HEK293T (cell line): ENCODE measurements at regions not wholly inside any gene's neighbourhood (a gene's known extent, or its start where the extent isn't known, plus 50 kb on each side); places are given as distances from the start of the nearest gene placed in this dataset.
"Not testable (repeated sequence)": the region's sequence is repeated elsewhere in the genome, so short reads cannot be mapped to it uniquely, and the experiment has no call there.

Experiments
- CTCF ChIA-PET: fragments of 350-600 bp; formaldehyde crosslinking; extraction: SDS; loops from one replicate; lab custom pipeline; 2021; ENCODE audit warnings: antibody characterized with exemption, inconsistent platforms; lab: Yijun Ruan, JAX
- POLR2A ChIA-PET: fragments of 350-600 bp; formaldehyde crosslinking; extraction: SDS; loops from one replicate; lab custom pipeline; 2020; ENCODE audit warnings: antibody characterized with exemption, inconsistent platforms; lab: Yijun Ruan, JAX
- DNase-seq: peaks from one replicate; pipeline ENCODE4 v3.0.0; 2012; ENCODE audit warnings: mixed read lengths; ENCODE audit errors: extremely low spot score
- ARNT ChIP-seq: fragments of 450-650 bp; IDR thresholded peaks from 2 replicates; pipeline ENCODE4 v1.6.1; 2017; ENCODE audit warnings: mild to moderate bottlenecking
- BHLHE40 ChIP-seq: fragments of 450-650 bp; IDR thresholded peaks from 2 replicates; pipeline ENCODE4 v1.6.1; 2016; ENCODE audit warnings: mild to moderate bottlenecking, moderate library complexity, borderline replicate concordance
- CTBP1 ChIP-seq: fragments of 450-650 bp; IDR thresholded peaks from 2 replicates; pipeline ENCODE4 v1.6.1; 2016; ENCODE audit warnings: borderline replicate concordance
- ELF4 ChIP-seq: fragments of 450-650 bp; IDR thresholded peaks from 2 replicates; pipeline ENCODE4 v1.6.1; 2017; ENCODE audit warnings: antibody characterized with exemption
- FOXA1 ChIP-seq: fragments of 450-650 bp; IDR thresholded peaks from 2 replicates; pipeline ENCODE4 v1.6.1; 2016; ENCODE audit warnings: mild to moderate bottlenecking
- FOXK2 ChIP-seq: fragments of 450-650 bp; IDR thresholded peaks from 2 replicates; pipeline ENCODE4 v1.6.1; 2016; ENCODE audit warnings: mild to moderate bottlenecking
- FOXM1 ChIP-seq: fragments of 450-650 bp; IDR thresholded peaks from 2 replicates; pipeline ENCODE4 v1.6.1; 2017; ENCODE audit warnings: mild to moderate bottlenecking, borderline replicate concordance
- HDGF ChIP-seq: fragments of 450-650 bp; IDR thresholded peaks from 2 replicates; pipeline ENCODE4 v1.6.1; 2017; ENCODE audit warnings: antibody characterized with exemption, borderline replicate concordance
- L3MBTL2 ChIP-seq: fragments of 450-650 bp; conservative IDR thresholded peaks from 2 replicates; pipeline ENCODE4 v1.6.1; 2016; ENCODE audit warnings: mild to moderate bottlenecking
- LEF1 ChIP-seq: fragments of 450-650 bp; IDR thresholded peaks from 2 replicates; pipeline ENCODE4 v1.6.1; 2017; ENCODE audit warnings: mild to moderate bottlenecking, borderline replicate concordance
- NFRKB ChIP-seq: fragments of 450-650 bp; IDR thresholded peaks from 2 replicates; pipeline ENCODE4 v1.6.1; 2016; ENCODE audit warnings: mild to moderate bottlenecking, moderate library complexity
- PKNOX1 ChIP-seq: fragments of 450-650 bp; IDR thresholded peaks from 2 replicates; pipeline ENCODE4 v1.6.1; 2016
- SP1 ChIP-seq: fragments of 450-650 bp; IDR thresholded peaks from 2 replicates; pipeline ENCODE4 v1.6.1; 2017
- SUZ12 ChIP-seq: fragments of 450-650 bp; IDR thresholded peaks from 2 replicates; pipeline ENCODE4 v1.6.1; 2016; ENCODE audit warnings: mild to moderate bottlenecking
- TARDBP ChIP-seq: fragments of 450-650 bp; IDR thresholded peaks from 2 replicates; pipeline ENCODE4 v1.6.1; 2016
- ZNF384 ChIP-seq: fragments of 450-650 bp; IDR thresholded peaks from 2 replicates; pipeline ENCODE4 v1.6.1; 2016

- DNase-seq: no peak
- ChIA-PET POLR2A (no interaction called here), CTCF (no interaction called here)
- TF ChIP-seq SP1: no peak
- no peak for TF ChIP-seq CTBP1
- no peak for TF ChIP-seq HDGF
Measured at GRCh38 chr17:55926276-55926990, 175.6 kb downstream of the PCTP start.

GRCh38 chr17:55930291-55930809 is 179.5 kb downstream of the PCTP start:
- DNase-seq: no peak
- ChIA-PET POLR2A (no interaction called here), CTCF (no interaction called here)
- TF ChIP-seq TARDBP (no peak), SUZ12 (no peak), L3MBTL2 (no peak), SP1 (no peak), NFRKB (no peak), FOXM1 (no peak), HDGF (no peak), BHLHE40 (no peak), ELF4 (no peak), FOXA1 (no peak), CTBP1 (no peak), LEF1 (no peak), PKNOX1 (no peak), ZNF384 (no peak), FOXK2 (no peak), ARNT (no peak)

GRCh38 chr17:55931446-55931845 is 180.6 kb downstream of the PCTP start:
- ChIA-PET CTCF (no interaction called here), POLR2A (no interaction called here)
- TF ChIP-seq PKNOX1: no peak
- no peak for TF ChIP-seq SUZ12
- TF ChIP-seq TARDBP: no peak
- no peak for DNase-seq

- no peak for TF ChIP-seq FOXA1
- no peak for TF ChIP-seq ARNT
- no peak for TF ChIP-seq PKNOX1
- no peak for TF ChIP-seq BHLHE40
- no peak for TF ChIP-seq FOXK2
- no peak for TF ChIP-seq SP1
- TF ChIP-seq LEF1: no peak
- no peak for TF ChIP-seq FOXM1
- TF ChIP-seq HDGF: no peak
- no peak for TF ChIP-seq NFRKB
- TF ChIP-seq ELF4: no peak
- CTCF ChIA-PET: no interaction called here
- no peak for DNase-seq
- POLR2A ChIA-PET: no interaction called here
Measured at GRCh38 chr17:55932973-55933372, 182.1 kb downstream of the PCTP start.

GRCh38 chr17:55939181-55939810 is 188.4 kb downstream of the PCTP start:
- POLR2A ChIA-PET, DNase-seq, CTCF ChIA-PET: not testable (repeated sequence)

GRCh38 chr17:55959756-55960155 is 193.5 kb upstream of the ANKFN1 start:
- CTCF ChIA-PET: no interaction called here
- POLR2A ChIA-PET: no interaction called here
- DNase-seq: no peak
- no peak for TF ChIP-seq CTBP1
- TF ChIP-seq L3MBTL2: no peak
- no peak for TF ChIP-seq ARNT
- no peak for TF ChIP-seq FOXA1
- TF ChIP-seq ELF4: no peak
- no peak for TF ChIP-seq FOXK2
- no peak for TF ChIP-seq SP1
- no peak for TF ChIP-seq ZNF384
- no peak for TF ChIP-seq TARDBP
- TF ChIP-seq HDGF: no peak
- TF ChIP-seq LEF1: no peak
- TF ChIP-seq NFRKB: no peak
- TF ChIP-seq SUZ12: no peak
- no peak for TF ChIP-seq BHLHE40
- no peak for TF ChIP-seq PKNOX1
- TF ChIP-seq FOXM1: no peak
